GM12878 (cell line): ENCODE measurements at regions not wholly inside any gene's neighbourhood (a gene's known extent, or its start where the extent isn't known, plus 50 kb on each side); places are given as distances from the start of the nearest gene placed in this dataset.

Source experiments
- CHD2 ChIP-seq: IDR thresholded peaks from 2 replicates; pipeline ENCODE4 v1.6.1; 2011; ENCODE audit warnings: low read depth, low read length, improper control_type of control experiment, borderline replicate concordance
- NFYA ChIP-seq: IDR thresholded peaks from 2 replicates; pipeline ENCODE4 v1.6.1; 2011; ENCODE audit warnings: low read depth, mild to moderate bottlenecking, low read length, improper control_type of control experiment, borderline replicate concordance
- POLR2A ChIP-seq: IDR thresholded peaks from 2 replicates; pipeline ENCODE4 v1.6.1; 2011; ENCODE audit warnings: low read depth, mild to moderate bottlenecking, low read length
- YBX1 ChIP-seq: fragments of 450-650 bp; IDR thresholded peaks from 2 replicates; pipeline ENCODE4 v1.6.1; 2016; ENCODE audit warnings: antibody characterized with exemption
- TF ChIP-seq, protein P1 (sequence below), 3 experiments: IDR thresholded peaks in 2 of 3; conservative IDR thresholded peaks in 1 of 3; 2 replicates each; pipeline ENCODE4 v1.5.1; 2011; ENCODE audit warnings: low read depth in 3 of 3, low read length in 3 of 3, mild to moderate bottlenecking in 3 of 3, control low read depth in 2 of 3, moderate library complexity in 2 of 3, inconsistent platforms in 1 of 3, mixed read lengths in 1 of 3; ENCODE audit not compliant: control insufficient read depth in 2 of 3, insufficient read depth in 1 of 3; ENCODE audit errors: extremely low read depth in 1 of 3

DNA sequence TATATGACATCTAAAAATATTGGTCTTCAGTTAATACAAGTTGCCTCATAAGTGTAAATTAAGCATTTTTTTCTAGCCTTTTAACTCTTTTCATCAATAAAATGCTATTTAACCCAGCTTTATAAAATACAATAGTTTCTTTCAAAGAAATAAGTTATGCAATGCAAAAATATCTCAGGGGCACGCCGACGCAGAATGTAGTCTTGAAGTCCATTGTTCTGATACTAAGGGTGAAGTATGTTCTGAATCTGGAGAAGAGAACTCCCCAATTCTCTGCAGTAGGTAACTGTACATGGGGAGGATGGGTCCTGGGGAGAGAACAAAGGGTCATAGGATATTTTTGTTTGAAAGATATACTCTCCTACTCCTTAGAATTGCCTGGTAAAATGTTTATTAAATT is 256.6 kb upstream of the NDST4 start:
- no peak for TF ChIP-seq NFYA
- no peak for TF ChIP-seq YBX1
- TF ChIP-seq CHD2: no peak
- TF ChIP-seq, protein P1, sequence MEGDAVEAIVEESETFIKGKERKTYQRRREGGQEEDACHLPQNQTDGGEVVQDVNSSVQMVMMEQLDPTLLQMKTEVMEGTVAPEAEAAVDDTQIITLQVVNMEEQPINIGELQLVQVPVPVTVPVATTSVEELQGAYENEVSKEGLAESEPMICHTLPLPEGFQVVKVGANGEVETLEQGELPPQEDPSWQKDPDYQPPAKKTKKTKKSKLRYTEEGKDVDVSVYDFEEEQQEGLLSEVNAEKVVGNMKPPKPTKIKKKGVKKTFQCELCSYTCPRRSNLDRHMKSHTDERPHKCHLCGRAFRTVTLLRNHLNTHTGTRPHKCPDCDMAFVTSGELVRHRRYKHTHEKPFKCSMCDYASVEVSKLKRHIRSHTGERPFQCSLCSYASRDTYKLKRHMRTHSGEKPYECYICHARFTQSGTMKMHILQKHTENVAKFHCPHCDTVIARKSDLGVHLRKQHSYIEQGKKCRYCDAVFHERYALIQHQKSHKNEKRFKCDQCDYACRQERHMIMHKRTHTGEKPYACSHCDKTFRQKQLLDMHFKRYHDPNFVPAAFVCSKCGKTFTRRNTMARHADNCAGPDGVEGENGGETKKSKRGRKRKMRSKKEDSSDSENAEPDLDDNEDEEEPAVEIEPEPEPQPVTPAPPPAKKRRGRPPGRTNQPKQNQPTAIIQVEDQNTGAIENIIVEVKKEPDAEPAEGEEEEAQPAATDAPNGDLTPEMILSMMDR (IDR thresholded peaks at IDR 0.05 in 2 of 3, conservative IDR thresholded peaks at IDR 0.05 in 1 of 3; ENCODE audit: control insufficient read depth in 2 of 3, extremely low read depth in 1 of 3, insufficient read depth in 1 of 3, low read depth in 3 of 3, low read length in 3 of 3): no peak
- TF ChIP-seq POLR2A: no peak
